ENCODE measurements at regions not wholly inside any gene's neighbourhood (a gene's known extent, or its start where the extent isn't known, plus 50 kb on each side); places are given as distances from the start of the nearest gene placed in this dataset.

- Mint-ChIP-seq H3K36me3 (ENCODE audit: low read depth) (no peaks in the 10 kb centered on the region), H3K4me3 (no peak overlapping the region), H3K27me3 (peaks cover 5% of the 10 kb centered on the region)
Observed at GRCh38 chr6:87976616-87977015, 71.0 kb upstream of the SPACA1 start.

DNA sequence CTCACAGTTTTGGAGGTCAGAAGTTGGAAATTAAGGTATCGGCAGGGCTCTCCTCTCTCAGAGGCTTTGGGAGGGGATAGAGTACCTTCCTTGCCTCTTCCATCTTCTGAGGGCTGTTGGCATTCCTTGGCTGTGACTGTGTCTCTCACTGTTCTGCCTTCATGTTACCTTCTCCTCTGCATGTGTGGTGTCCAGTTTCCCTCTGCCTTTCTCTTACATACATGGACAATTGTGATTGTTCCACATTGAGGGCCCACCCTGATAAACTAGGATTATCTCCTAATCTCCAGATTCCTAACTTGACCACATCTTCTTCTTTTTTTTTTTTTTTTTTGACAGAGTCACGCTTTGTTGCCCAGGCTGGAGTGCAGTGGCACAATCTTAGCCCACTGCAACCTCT, 72.1 kb upstream of the SPACA1 start:
- Mint-ChIP-seq H3K27me3 (peaks cover 5% of the 10 kb centered on the region), H3K4me1 (no peaks in the 10 kb centered on the region), H3K27ac (no peak overlapping the region), H3K9me3 (peaks cover 2% of the 10 kb centered on the region), H3K36me3 (ENCODE audit: low read depth) (no peaks in the 10 kb centered on the region), H3K4me3 (no peak overlapping the region)
- TF ChIP-seq, protein P1, sequence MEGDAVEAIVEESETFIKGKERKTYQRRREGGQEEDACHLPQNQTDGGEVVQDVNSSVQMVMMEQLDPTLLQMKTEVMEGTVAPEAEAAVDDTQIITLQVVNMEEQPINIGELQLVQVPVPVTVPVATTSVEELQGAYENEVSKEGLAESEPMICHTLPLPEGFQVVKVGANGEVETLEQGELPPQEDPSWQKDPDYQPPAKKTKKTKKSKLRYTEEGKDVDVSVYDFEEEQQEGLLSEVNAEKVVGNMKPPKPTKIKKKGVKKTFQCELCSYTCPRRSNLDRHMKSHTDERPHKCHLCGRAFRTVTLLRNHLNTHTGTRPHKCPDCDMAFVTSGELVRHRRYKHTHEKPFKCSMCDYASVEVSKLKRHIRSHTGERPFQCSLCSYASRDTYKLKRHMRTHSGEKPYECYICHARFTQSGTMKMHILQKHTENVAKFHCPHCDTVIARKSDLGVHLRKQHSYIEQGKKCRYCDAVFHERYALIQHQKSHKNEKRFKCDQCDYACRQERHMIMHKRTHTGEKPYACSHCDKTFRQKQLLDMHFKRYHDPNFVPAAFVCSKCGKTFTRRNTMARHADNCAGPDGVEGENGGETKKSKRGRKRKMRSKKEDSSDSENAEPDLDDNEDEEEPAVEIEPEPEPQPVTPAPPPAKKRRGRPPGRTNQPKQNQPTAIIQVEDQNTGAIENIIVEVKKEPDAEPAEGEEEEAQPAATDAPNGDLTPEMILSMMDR (IDR thresholded peaks at IDR 0.05) = no peak
- CTCF ChIA-PET = no interaction called here
- no peak for ATAC-seq (ENCODE audit: low read depth)
- POLR2A ChIA-PET = no interaction called here
- intact Hi-C loops (cut with micrococcal nuclease) = no loop called here
- no peak for DNase-seq

More at GRCh38 chr6:87976616-87977015, 71.0 kb upstream of the SPACA1 start:
- TF ChIP-seq, protein P1 (IDR thresholded peaks at IDR 0.05) = no peak
- intact Hi-C loops (cut with micrococcal nuclease) = no loop called here
- Mint-ChIP-seq H3K27ac (no peak overlapping the region), H3K9me3 (peaks cover 2% of the 10 kb centered on the region), H3K4me1 (no peaks in the 10 kb centered on the region)
- ChIA-PET POLR2A (no interaction called here), CTCF (no interaction called here)
- DNase-seq = no peak
- no peak for ATAC-seq (ENCODE audit: low read depth)

- Mint-ChIP-seq H3K4me3 (no peak overlapping the region), H3K4me1 (no peaks in the 10 kb centered on the region), H3K27me3 (no peaks in the 10 kb centered on the region), H3K27ac (no peak overlapping the region), H3K9me3 (peaks cover 2% of the 10 kb centered on the region), H3K36me3 (ENCODE audit: low read depth) (no peaks in the 10 kb centered on the region)
- intact Hi-C loops (cut with micrococcal nuclease) = no loop called here
- TF ChIP-seq, protein P1 (IDR thresholded peaks at IDR 0.05) = no peak
- ATAC-seq (ENCODE audit: low read depth) (no peak), DNase-seq (no peak)
- CTCF ChIA-PET = no interaction called here
- POLR2A ChIA-PET = no interaction called here
Observed at GRCh38 chr6:87972279-87972678, 75.4 kb upstream of the SPACA1 start.

GRCh38 chr6:87971605-87972262, 75.9 kb upstream of the SPACA1 start:
- H3K4me1 Mint-ChIP-seq = no peaks in the 10 kb centered on the region
- POLR2A ChIA-PET = no interaction called here
- no peaks in the 10 kb centered on the region for H3K36me3 Mint-ChIP-seq (ENCODE audit: low read depth)
- intact Hi-C loops (cut with micrococcal nuclease) = no loop called here
- CTCF ChIA-PET = no interaction called here
- DNase-seq (no peak), ATAC-seq (ENCODE audit: low read depth) (no peak)
- no peak overlapping the region for H3K27ac Mint-ChIP-seq
- no peaks in the 10 kb centered on the region for H3K27me3 Mint-ChIP-seq
- H3K4me3 Mint-ChIP-seq = no peak overlapping the region
- TF ChIP-seq, protein P1 (IDR thresholded peaks at IDR 0.05) = no peak
- H3K9me3 Mint-ChIP-seq = peaks cover 5% of the 10 kb centered on the region

DNA sequence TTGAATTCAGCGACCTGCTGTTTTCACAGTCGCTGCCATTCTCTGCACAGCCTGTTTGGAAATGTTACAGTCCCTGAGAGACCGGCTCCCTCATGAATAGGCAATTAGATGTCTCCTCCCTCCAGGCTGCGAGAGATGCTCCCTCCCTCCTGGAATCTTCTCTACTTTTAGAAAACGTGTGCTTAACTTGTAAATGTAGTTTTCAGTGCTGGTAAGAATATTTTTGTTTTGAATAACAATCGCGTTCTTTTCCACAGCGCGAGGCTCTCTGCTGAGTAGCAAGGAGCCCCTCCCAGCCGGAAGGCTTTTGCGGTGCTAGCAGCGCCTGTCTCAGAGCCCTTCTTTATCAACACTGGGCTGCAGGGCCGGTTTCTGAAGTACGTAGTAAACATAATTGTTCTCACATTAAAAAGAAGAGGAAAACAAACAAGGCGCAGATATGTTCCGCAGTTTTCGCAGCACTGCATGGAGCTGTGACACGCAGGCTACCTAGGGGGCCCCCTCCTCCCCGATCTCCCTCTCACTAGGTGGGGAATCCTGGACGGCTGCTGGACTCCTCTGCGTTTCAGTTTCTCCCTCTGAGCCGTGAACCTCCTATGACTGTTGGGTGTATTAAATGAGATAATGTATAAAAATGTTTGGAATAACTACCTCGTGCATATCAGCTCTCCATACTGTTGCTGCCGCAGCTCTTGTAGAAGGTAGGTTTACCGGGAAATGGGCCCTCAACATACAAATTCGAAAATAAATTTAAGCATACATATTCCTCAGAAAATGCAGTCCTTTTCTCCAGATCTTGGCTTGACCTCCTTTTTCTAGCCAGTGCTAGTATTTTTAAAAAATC, 79.0 kb upstream of the SPACA1 start:
- POLR2A ChIA-PET = interaction anchor here (0.6 kb wide), 1 partner anchor 31 kb away, joined by 5 read pairs; no protein-coding TSS in a partner anchor
- no peak overlapping the region for H3K27ac Mint-ChIP-seq
- CTCF ChIA-PET = no interaction called here
- no peak overlapping the region for H3K4me3 Mint-ChIP-seq
- intact Hi-C loops (cut with micrococcal nuclease) = no loop called here
- no peaks in the 10 kb centered on the region for H3K4me1 Mint-ChIP-seq
- no peaks in the 10 kb centered on the region for H3K36me3 Mint-ChIP-seq (ENCODE audit: low read depth)
- no peaks in the 10 kb centered on the region for H3K27me3 Mint-ChIP-seq
- TF ChIP-seq, protein P1 (IDR thresholded peaks at IDR 0.05) = no peak
- peaks cover 15% of the 10 kb centered on the region for H3K9me3 Mint-ChIP-seq
- DNase-seq = no peak
- peak; percentile 47 for ATAC-seq (ENCODE audit: low read depth)

All from activated B cell treated with CpG ODN at 0.5 μM for 24 hours (primary cell).